IMR-90 (cell line): ENCODE measurements at regions not wholly inside any gene's neighbourhood (a gene's known extent, or its start where the extent isn't known, plus 50 kb on each side); places are given as distances from the start of the nearest gene placed in this dataset.

Experiments used
- ATAC-seq: fragments of 200-7000 bp; cut with Tn5 transposase; 2 replicates; pipeline ENCODE4 v1.9.1; 2020; ENCODE audit warnings: low read depth, mild to moderate bottlenecking, moderate library complexity
- BruUV-seq: library from RNA; stranded (reverse); fragments of 400-500 nt; replicated peaks from 2 replicates; lab custom pipeline; 2021; lab: Mats Ljungman, UMichigan
- CTCF ChIA-PET: fragments of 300-600 bp; formaldehyde crosslinking; extraction: SDS; loops from one replicate; lab custom pipeline; 2021; ENCODE audit warnings: antibody characterized with exemption; lab: Yijun Ruan, JAX
- POLR2A ChIA-PET: fragments of 300-600 bp; sonication (Branson Sonifier 250); formaldehyde crosslinking; loops from one replicate; lab custom pipeline; 2022; ENCODE audit warnings: antibody characterized with exemption; ENCODE audit not compliant: unreplicated experiment; lab: Charles Lee
- DNase-seq: peaks from one replicate; pipeline ENCODE4 v3.0.0; 2013
- H2AFZ ChIP-seq: replicated peaks from 2 replicates; pipeline ENCODE3; 2013; ENCODE audit warnings: low read length, mild to moderate bottlenecking; ENCODE audit not compliant: poor library complexity
- H2AK5ac ChIP-seq: 2 replicates; pipeline ENCODE4 v1.6.1; 2013; ENCODE audit warnings: low read depth, low read length, inconsistent platforms
- H2AK9ac ChIP-seq: replicated peaks from 2 replicates; pipeline ENCODE3; 2013; ENCODE audit warnings: mild to moderate bottlenecking, low read depth, low read length, moderate library complexity; ENCODE audit not compliant: poor library complexity
- H2BK120ac ChIP-seq: 2 replicates; pipeline ENCODE4 v1.6.1; 2013; ENCODE audit warnings: low read depth, low read length, inconsistent platforms
- H2BK15ac ChIP-seq: 3 replicates; pipeline ENCODE4 v1.6.1; 2013; ENCODE audit warnings: low read depth, low read length, inconsistent platforms
- H2BK20ac ChIP-seq: 2 replicates; pipeline ENCODE4 v1.6.1; 2013; ENCODE audit warnings: low read depth, mild to moderate bottlenecking, inconsistent platforms, low read length, moderate library complexity
- H2BK5ac ChIP-seq: 2 replicates; pipeline ENCODE4 v1.6.1; 2013; ENCODE audit warnings: mild to moderate bottlenecking, low read depth, low read length, inconsistent platforms; ENCODE audit not compliant: poor library complexity, severe bottlenecking
- H3K14ac ChIP-seq: replicated peaks from 2 replicates; pipeline ENCODE4 v1.6.1; 2013; ENCODE audit warnings: low read depth, low read length, inconsistent platforms
- H3K18ac ChIP-seq: 2 replicates; pipeline ENCODE4 v1.6.1; 2013; ENCODE audit warnings: low read depth, low read length, control low read depth
- H3K23ac ChIP-seq: 2 replicates; pipeline ENCODE4 v1.6.1; 2013; ENCODE audit warnings: low read depth, low read length, inconsistent platforms
- H3K27ac ChIP-seq: 2 replicates; pipeline ENCODE4 v1.5.1; 2013; ENCODE audit warnings: mild to moderate bottlenecking, control low read depth, low read length; ENCODE audit not compliant: insufficient read depth
- H3K27me3 ChIP-seq: 2 replicates; pipeline ENCODE4 v1.6.1; 2013; ENCODE audit warnings: low read length; ENCODE audit not compliant: control insufficient read depth, insufficient read depth
- H3K36me3 ChIP-seq: 2 replicates; pipeline ENCODE4 v1.6.1; 2013; ENCODE audit warnings: low read length, mixed read lengths; ENCODE audit not compliant: control insufficient read depth, insufficient read depth
- H3K4ac ChIP-seq: 2 replicates; pipeline ENCODE4 v1.6.1; 2013; ENCODE audit warnings: low read depth, low read length, inconsistent platforms
- H3K4me1 ChIP-seq: 2 replicates; pipeline ENCODE4 v1.6.1; 2013; ENCODE audit warnings: low read length, mixed read lengths; ENCODE audit not compliant: control insufficient read depth, insufficient read depth
- H3K4me2 ChIP-seq: 2 replicates; pipeline ENCODE4 v1.6.1; 2013; ENCODE audit warnings: low read depth, mild to moderate bottlenecking, control low read depth, low read length, moderate library complexity
- H3K4me3 ChIP-seq: 2 replicates; pipeline ENCODE4 v1.5.1; 2013; ENCODE audit warnings: low read depth, mild to moderate bottlenecking, control low read depth, low read length, moderate library complexity; ENCODE audit not compliant: insufficient read depth
- H3K56ac ChIP-seq: 2 replicates; pipeline ENCODE4 v1.6.1; 2013; ENCODE audit warnings: low read length, inconsistent platforms; ENCODE audit not compliant: insufficient read depth; ENCODE audit errors: extremely low read depth
- H3K79me1 ChIP-seq, 2 experiments: 2 replicates each; pipeline ENCODE4 v1.6.1; 2013; ENCODE audit warnings: low read length in 2 of 2, inconsistent platforms in 1 of 2, low read depth in 1 of 2
- H3K9ac ChIP-seq: 2 replicates; pipeline ENCODE4 v1.6.1; 2013; ENCODE audit warnings: low read depth, low read length, control low read depth
- H3K9me1 ChIP-seq: 2 replicates; pipeline ENCODE4 v1.6.1; 2013; ENCODE audit warnings: low read length, inconsistent platforms; ENCODE audit not compliant: insufficient read depth
- H3K9me3 ChIP-seq: 2 replicates; pipeline ENCODE4 v1.6.1; 2013; ENCODE audit warnings: low read length; ENCODE audit not compliant: control insufficient read depth, insufficient read depth
- H4K20me1 ChIP-seq: 2 replicates; pipeline ENCODE4 v1.6.1; 2013; ENCODE audit warnings: low read length, inconsistent platforms; ENCODE audit not compliant: insufficient read depth
- H4K5ac ChIP-seq: 2 replicates; pipeline ENCODE4 v1.6.1; 2013; ENCODE audit warnings: mild to moderate bottlenecking, low read depth, low read length, control low read depth
- H4K8ac ChIP-seq, 2 experiments: 2 replicates each; pipeline ENCODE4 v1.6.1; 2013; ENCODE audit warnings: low read depth in 2 of 2, low read length in 2 of 2, control low read depth in 1 of 2, inconsistent platforms in 1 of 2
- H4K91ac ChIP-seq: 2 replicates; pipeline ENCODE4 v1.6.1; 2013; ENCODE audit warnings: low read depth, low read length, inconsistent platforms; ENCODE audit not compliant: insufficient read depth
- BHLHE40 ChIP-seq: fragments of 150-350 bp; IDR thresholded peaks from 2 replicates; pipeline ENCODE4 v1.6.1; 2016; ENCODE audit warnings: mild to moderate bottlenecking, low read depth, low read length
- CEBPB ChIP-seq: IDR thresholded peaks from 2 replicates; pipeline ENCODE4 v1.6.1; 2012; ENCODE audit warnings: low read depth, low read length, improper control_type of control experiment
- CHD1 ChIP-seq: IDR thresholded peaks from 2 replicates; pipeline ENCODE4 v1.6.1; 2012; ENCODE audit warnings: low read depth, low read length, improper control_type of control experiment
- FOS ChIP-seq: fragments of 150-350 bp; IDR thresholded peaks from 2 replicates; pipeline ENCODE4 v1.6.1; 2016; ENCODE audit warnings: low read depth, low read length
- MAFK ChIP-seq: IDR thresholded peaks from 2 replicates; pipeline ENCODE4 v1.6.1; 2012; ENCODE audit warnings: low read depth, low read length, improper control_type of control experiment
- MAZ ChIP-seq: IDR thresholded peaks from 2 replicates; pipeline ENCODE4 v1.6.1; 2012; ENCODE audit warnings: low read depth, mild to moderate bottlenecking, low read length, improper control_type of control experiment, moderate library complexity, borderline replicate concordance
- MXI1 ChIP-seq: IDR thresholded peaks from 2 replicates; pipeline ENCODE4 v1.6.1; 2012; ENCODE audit warnings: low read depth, mild to moderate bottlenecking, low read length, moderate library complexity, borderline replicate concordance
- POLR2A ChIP-seq: IDR thresholded peaks from 2 replicates; pipeline ENCODE4 v1.6.1; 2012; ENCODE audit warnings: mild to moderate bottlenecking, low read depth, low read length
- RAD21 ChIP-seq: IDR thresholded peaks from 2 replicates; pipeline ENCODE4 v1.6.1; 2012; ENCODE audit warnings: low read length, improper control_type of control experiment
- RCOR1 ChIP-seq: IDR thresholded peaks from 2 replicates; pipeline ENCODE4 v1.6.1; 2012; ENCODE audit warnings: mild to moderate bottlenecking, low read length, improper control_type of control experiment; ENCODE audit not compliant: insufficient replicate concordance
- RFX5 ChIP-seq: IDR thresholded peaks from 2 replicates; pipeline ENCODE4 v1.8.0; 2012; ENCODE audit warnings: low read depth, mild to moderate bottlenecking, low read length, moderate library complexity
- SMC3 ChIP-seq: fragments of 150-350 bp; IDR thresholded peaks from 2 replicates; pipeline ENCODE4 v1.6.1; 2016; ENCODE audit warnings: low read depth, mild to moderate bottlenecking, antibody characterized with exemption, low read length, moderate library complexity
- WGBS, 2 experiments: methylation state at CpG; one replicate each; pipeline versions ENCODE4 v1.1.5 to v1.1.7; 2013; ENCODE audit warnings: missing lambda C conversion rate in 2 of 2; ENCODE audit not compliant: insufficient read length in 1 of 2; ENCODE audit errors: extremely low coverage in 2 of 2; 5-methylcytosine and 5-hydroxymethylcytosine counted together
- dilution Hi-C: fragments of 300-500 bp; cut with HindIII; formaldehyde crosslinking; loops from one replicate; pipeline ENCODE4 v1.14.3; 2018; ENCODE audit warnings: low sequenced_read_pairs; ENCODE audit not compliant: unreplicated experiment
- in situ Hi-C: fragments of 300-500 bp; cut with MboI; formaldehyde crosslinking; loops from 3 replicates; pipeline ENCODE4 v1.14.3; 2019; ENCODE audit warnings: low sequenced_read_pairs, inconsistent platforms, mixed read lengths
- intact Hi-C: fragments of 100-400 bp; cut with micrococcal nuclease; formaldehyde crosslinking; loops from 2 replicates; pipeline ENCODE4 v1.10.0; 2022
- TF ChIP-seq, protein P1 (sequence below): conservative IDR thresholded peaks from 2 replicates; pipeline ENCODE4 v1.5.1; 2012; ENCODE audit warnings: mild to moderate bottlenecking, low read depth, low read length, improper control_type of control experiment
- TF ChIP-seq, protein P2 (sequence below): fragments of 150-350 bp; IDR thresholded peaks from 2 replicates; pipeline ENCODE4 v1.6.1; 2016; ENCODE audit warnings: low read depth, mild to moderate bottlenecking, low read length, moderate library complexity, borderline replicate concordance
- TF ChIP-seq, protein P3 (sequence below): fragments of 150-350 bp; IDR thresholded peaks from 2 replicates; pipeline ENCODE4 v1.6.1; 2017; ENCODE audit warnings: mild to moderate bottlenecking, antibody characterized with exemption, low read length, low read depth

- H2AFZ ChIP-seq = no peak overlapping the region
- H3K4me1 ChIP-seq = 0 out of 2 replicates have a peak, but pooled peaks cover 1% of the 10 kb centered on the region
- no peak overlapping the region for H3K4me3 ChIP-seq
- H2BK20ac ChIP-seq = no peak overlapping the region
- no peaks in the 10 kb centered on the region for H3K36me3 ChIP-seq
- no peaks in the 10 kb centered on the region; the same call in 1 of the 2 replicates for H3K9me3 ChIP-seq
- 100% methylated on average over 3 of the region's 4 CpGs; no CpG with 5 or more reads in 1 of the 2 experiments for WGBS, 2 experiments
- CTCF ChIA-PET = no interaction called here
- H2BK5ac ChIP-seq = no peak overlapping the region
- no peak overlapping the region for H4K91ac ChIP-seq
- H3K9me1 ChIP-seq = 0 out of 2 replicates have a peak, but pooled peaks cover 2% of the 10 kb centered on the region
- no peak overlapping the region for H2BK120ac ChIP-seq
- H4K8ac ChIP-seq = no peak overlapping the region
- H3K14ac ChIP-seq = no peak overlapping the region
- BruUV-seq = no TSS peak
- ATAC-seq (no peak), DNase-seq (no peak)
- H4K5ac ChIP-seq = no peak overlapping the region
- POLR2A ChIA-PET = no interaction called here
- peak overlapping the region; percentile 33 for H2AK9ac ChIP-seq
- no peaks in the 10 kb centered on the region for H3K79me1 ChIP-seq
- H3K4ac ChIP-seq = no peak overlapping the region
- no peak overlapping the region for H3K56ac ChIP-seq
- no peak overlapping the region for H2BK15ac ChIP-seq
- no peak overlapping the region for H2AK5ac ChIP-seq
- H3K27ac ChIP-seq = no peak overlapping the region
- no peak overlapping the region for H3K9ac ChIP-seq
- TF ChIP-seq, protein P1, sequence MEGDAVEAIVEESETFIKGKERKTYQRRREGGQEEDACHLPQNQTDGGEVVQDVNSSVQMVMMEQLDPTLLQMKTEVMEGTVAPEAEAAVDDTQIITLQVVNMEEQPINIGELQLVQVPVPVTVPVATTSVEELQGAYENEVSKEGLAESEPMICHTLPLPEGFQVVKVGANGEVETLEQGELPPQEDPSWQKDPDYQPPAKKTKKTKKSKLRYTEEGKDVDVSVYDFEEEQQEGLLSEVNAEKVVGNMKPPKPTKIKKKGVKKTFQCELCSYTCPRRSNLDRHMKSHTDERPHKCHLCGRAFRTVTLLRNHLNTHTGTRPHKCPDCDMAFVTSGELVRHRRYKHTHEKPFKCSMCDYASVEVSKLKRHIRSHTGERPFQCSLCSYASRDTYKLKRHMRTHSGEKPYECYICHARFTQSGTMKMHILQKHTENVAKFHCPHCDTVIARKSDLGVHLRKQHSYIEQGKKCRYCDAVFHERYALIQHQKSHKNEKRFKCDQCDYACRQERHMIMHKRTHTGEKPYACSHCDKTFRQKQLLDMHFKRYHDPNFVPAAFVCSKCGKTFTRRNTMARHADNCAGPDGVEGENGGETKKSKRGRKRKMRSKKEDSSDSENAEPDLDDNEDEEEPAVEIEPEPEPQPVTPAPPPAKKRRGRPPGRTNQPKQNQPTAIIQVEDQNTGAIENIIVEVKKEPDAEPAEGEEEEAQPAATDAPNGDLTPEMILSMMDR = no peak
- no peak for TF ChIP-seq MXI1
- no peak for TF ChIP-seq RAD21
- TF ChIP-seq POLR2A = no peak
- no peak for TF ChIP-seq FOS
- TF ChIP-seq MAZ = no peak
- TF ChIP-seq RCOR1 = no peak
- no peak for TF ChIP-seq BHLHE40
- no peak for TF ChIP-seq MAFK
- TF ChIP-seq CHD1 = no peak
- TF ChIP-seq, protein P2, sequence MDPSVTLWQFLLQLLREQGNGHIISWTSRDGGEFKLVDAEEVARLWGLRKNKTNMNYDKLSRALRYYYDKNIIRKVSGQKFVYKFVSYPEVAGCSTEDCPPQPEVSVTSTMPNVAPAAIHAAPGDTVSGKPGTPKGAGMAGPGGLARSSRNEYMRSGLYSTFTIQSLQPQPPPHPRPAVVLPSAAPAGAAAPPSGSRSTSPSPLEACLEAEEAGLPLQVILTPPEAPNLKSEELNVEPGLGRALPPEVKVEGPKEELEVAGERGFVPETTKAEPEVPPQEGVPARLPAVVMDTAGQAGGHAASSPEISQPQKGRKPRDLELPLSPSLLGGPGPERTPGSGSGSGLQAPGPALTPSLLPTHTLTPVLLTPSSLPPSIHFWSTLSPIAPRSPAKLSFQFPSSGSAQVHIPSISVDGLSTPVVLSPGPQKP = no peak
- TF ChIP-seq, protein P3, sequence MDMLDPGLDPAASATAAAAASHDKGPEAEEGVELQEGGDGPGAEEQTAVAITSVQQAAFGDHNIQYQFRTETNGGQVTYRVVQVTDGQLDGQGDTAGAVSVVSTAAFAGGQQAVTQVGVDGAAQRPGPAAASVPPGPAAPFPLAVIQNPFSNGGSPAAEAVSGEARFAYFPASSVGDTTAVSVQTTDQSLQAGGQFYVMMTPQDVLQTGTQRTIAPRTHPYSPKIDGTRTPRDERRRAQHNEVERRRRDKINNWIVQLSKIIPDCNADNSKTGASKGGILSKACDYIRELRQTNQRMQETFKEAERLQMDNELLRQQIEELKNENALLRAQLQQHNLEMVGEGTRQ = no peak
- no peak for TF ChIP-seq SMC3
- TF ChIP-seq CEBPB = no peak
- TF ChIP-seq RFX5 = no peak
- H4K20me1 ChIP-seq = no peaks in the 10 kb centered on the region
- intact Hi-C loops (no loop called here), dilution Hi-C loops (no loop called here), in situ Hi-C loops (no loop called here)
- no peak overlapping the region for H3K18ac ChIP-seq
- no peak overlapping the region for H3K4me2 ChIP-seq
- peaks cover 9% of the 10 kb centered on the region for H3K27me3 ChIP-seq
- H3K23ac ChIP-seq = no peak overlapping the region
These were observed 502.1 kb downstream of the RPS24 start for GRCh38 chr10:78535716-78536218.
